ENCODE measurements at regions not wholly inside any gene's neighbourhood (a gene's known extent, or its start where the extent isn't known, plus 50 kb on each side); places are given as distances from the start of the nearest gene placed in this dataset.

DNA sequence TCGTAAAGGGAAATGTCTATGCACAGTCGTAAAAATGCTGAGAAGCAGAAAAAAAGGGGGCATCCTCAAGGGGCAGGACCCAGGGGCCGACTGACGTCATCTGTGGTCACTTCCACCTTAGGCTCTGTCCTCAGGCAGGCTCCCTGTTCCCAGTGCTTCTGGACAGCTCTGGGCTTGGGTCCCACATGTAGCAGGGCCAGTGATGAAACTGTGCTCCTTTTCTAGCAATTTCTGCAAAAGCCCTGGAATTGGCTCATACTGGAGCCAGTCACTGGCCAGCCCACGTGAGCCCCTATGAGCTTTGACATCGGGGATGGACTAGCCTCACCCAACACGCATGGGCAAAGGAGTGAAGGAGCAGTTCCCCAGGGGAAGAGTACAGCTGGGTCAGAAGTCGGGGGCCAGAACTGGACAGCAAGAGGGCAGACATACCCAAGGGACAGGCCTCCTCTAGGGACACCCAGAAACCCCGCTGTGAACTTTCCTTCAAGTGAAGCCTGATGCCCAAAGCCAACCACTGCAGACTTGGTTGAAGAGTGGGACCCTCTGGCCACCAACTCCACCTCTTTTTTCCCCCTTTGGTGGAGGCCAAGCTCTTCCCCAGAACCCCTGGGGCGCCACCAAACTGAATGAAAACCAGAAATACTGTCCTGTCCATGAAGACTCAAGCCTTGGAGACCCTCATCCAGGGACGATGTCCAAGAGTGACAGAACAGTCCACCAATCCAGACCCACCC, 1349.0 kb downstream of the BRD1 start:
- H2BK5ac ChIP-seq (ENCODE audit: low read length), result no peak overlapping the region
- H3K23ac ChIP-seq (ENCODE audit: low read depth, low read length, poor library complexity), result no peak overlapping the region
- H3K4ac ChIP-seq (ENCODE audit: low read length), result no peak overlapping the region
- no peak overlapping the region for H3K4me2 ChIP-seq (ENCODE audit: insufficient read depth, low read length, poor library complexity, severe bottlenecking)
- no peak overlapping the region for H2BK12ac ChIP-seq (ENCODE audit: low read length)
- H3K4me1 ChIP-seq (ENCODE audit: control insufficient read depth in 2 of 2, insufficient read depth in 1 of 2, low read depth in 1 of 2, low read length in 2 of 2), result no peaks in the 10 kb centered on the region
- H3K4me3 ChIP-seq (ENCODE audit: low read length in 2 of 2), result no peak overlapping the region
- H2AK5ac ChIP-seq (ENCODE audit: low read depth, low read length), result no peak overlapping the region
- no peaks in the 10 kb centered on the region for H3K27me3 ChIP-seq (ENCODE audit: control insufficient read depth in 3 of 3, insufficient read depth in 3 of 3, low read depth in 1 of 3, low read length in 3 of 3)
- H3K36me3 ChIP-seq (replicated peaks in 1 of 2; ENCODE audit: control insufficient read depth in 2 of 2, insufficient read depth in 2 of 2, low read length in 2 of 2), result no peaks in the 10 kb centered on the region
- DNase-seq (ENCODE audit: low spot score), result no peak
- H3K79me1 ChIP-seq (ENCODE audit: low read depth, low read length), result no peaks in the 10 kb centered on the region
- no peak overlapping the region for H2BK15ac ChIP-seq (ENCODE audit: low read length)
- H4K91ac ChIP-seq (ENCODE audit: low read depth, low read length, poor library complexity), result peak overlapping the region; percentile 4
- no peak overlapping the region for H3K9ac ChIP-seq (ENCODE audit: low read depth, low read length, poor library complexity)
- no peak overlapping the region for H3K27ac ChIP-seq (replicated peaks; ENCODE audit: low read length)
- no peaks in the 10 kb centered on the region for H3K9me3 ChIP-seq (replicated peaks in 1 of 2; ENCODE audit: control insufficient read depth in 2 of 2, insufficient read depth in 1 of 2, low read depth in 1 of 2, low read length in 2 of 2)
- H2AFZ ChIP-seq (ENCODE audit: low read length), result no peak overlapping the region
- peak overlapping the region; percentile 72 for H3K18ac ChIP-seq (ENCODE audit: low read length)
- H4K8ac ChIP-seq (ENCODE audit: low read depth, low read length), result no peak overlapping the region
- no CpG with 5 or more reads among the region's 11 CpGs for WGBS, 2 donors (ENCODE audit: extremely low coverage in 2 of 2, insufficient read length in 2 of 2, insufficient replicate concordance in 1 of 2)
- no peak overlapping the region for H3K14ac ChIP-seq (ENCODE audit: low read length)
- no peak overlapping the region for H2BK120ac ChIP-seq (ENCODE audit: low read depth, low read length)

DNA sequence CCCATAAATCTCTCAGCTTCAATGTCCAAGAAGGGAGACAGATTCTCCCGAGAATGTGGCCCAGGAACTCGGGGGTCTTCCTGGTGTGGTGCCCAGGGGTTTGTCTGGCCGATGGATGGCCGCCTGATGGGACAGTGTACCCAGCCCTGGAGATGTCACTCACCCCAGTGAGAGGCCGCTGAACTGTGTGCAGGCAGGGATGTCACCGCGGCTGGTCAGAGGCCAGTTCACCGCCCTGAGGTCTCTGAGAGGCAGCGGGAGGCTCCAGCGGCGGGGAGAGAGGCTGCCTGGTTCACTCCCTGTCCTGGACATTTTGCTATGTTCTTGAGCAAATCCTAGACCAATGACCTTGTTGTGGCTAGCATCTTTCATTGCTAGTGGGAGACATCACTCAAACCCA, 1349.5 kb downstream of the BRD1 start:
- Histone ChIP-seq H3K79me1 (ENCODE audit: low read depth, low read length) (no peaks in the 10 kb centered on the region), H3K36me3 (replicated peaks in 1 of 2; ENCODE audit: control insufficient read depth in 2 of 2, insufficient read depth in 2 of 2, low read length in 2 of 2) (no peaks in the 10 kb centered on the region), H3K14ac (ENCODE audit: low read length) (no peak overlapping the region), H3K4me2 (ENCODE audit: insufficient read depth, low read length, poor library complexity, severe bottlenecking) (no peak overlapping the region), H3K4me3 (ENCODE audit: low read length in 2 of 2) (no peak overlapping the region), H4K91ac (ENCODE audit: low read depth, low read length, poor library complexity) (peak overlapping the region; percentile 4), H3K23ac (ENCODE audit: low read depth, low read length, poor library complexity) (no peak overlapping the region), H3K27me3 (ENCODE audit: control insufficient read depth in 3 of 3, insufficient read depth in 3 of 3, low read depth in 1 of 3, low read length in 3 of 3) (no peaks in the 10 kb centered on the region), H3K18ac (ENCODE audit: low read length) (no peak overlapping the region), H3K27ac (replicated peaks; ENCODE audit: low read length) (no peak overlapping the region), H2AK5ac (ENCODE audit: low read depth, low read length) (no peak overlapping the region), H3K4me1 (ENCODE audit: control insufficient read depth in 2 of 2, insufficient read depth in 1 of 2, low read depth in 1 of 2, low read length in 2 of 2) (no peaks in the 10 kb centered on the region), H2AFZ (ENCODE audit: low read length) (no peak overlapping the region), H2BK5ac (ENCODE audit: low read length) (no peak overlapping the region), H2BK12ac (ENCODE audit: low read length) (no peak overlapping the region), H3K9me3 (replicated peaks in 1 of 2; ENCODE audit: control insufficient read depth in 2 of 2, insufficient read depth in 1 of 2, low read depth in 1 of 2, low read length in 2 of 2) (no peaks in the 10 kb centered on the region), H3K9ac (ENCODE audit: low read depth, low read length, poor library complexity) (no peak overlapping the region), H2BK15ac (ENCODE audit: low read length) (no peak overlapping the region), H2BK120ac (ENCODE audit: low read depth, low read length) (no peak overlapping the region), H3K4ac (ENCODE audit: low read length) (no peak overlapping the region), H4K8ac (ENCODE audit: low read depth, low read length) (no peak overlapping the region)
- no peak for DNase-seq (ENCODE audit: low spot score)
- no CpG with 5 or more reads among the region's 11 CpGs for WGBS, 2 donors (ENCODE audit: extremely low coverage in 2 of 2, insufficient read length in 2 of 2, insufficient replicate concordance in 1 of 2)

DNA sequence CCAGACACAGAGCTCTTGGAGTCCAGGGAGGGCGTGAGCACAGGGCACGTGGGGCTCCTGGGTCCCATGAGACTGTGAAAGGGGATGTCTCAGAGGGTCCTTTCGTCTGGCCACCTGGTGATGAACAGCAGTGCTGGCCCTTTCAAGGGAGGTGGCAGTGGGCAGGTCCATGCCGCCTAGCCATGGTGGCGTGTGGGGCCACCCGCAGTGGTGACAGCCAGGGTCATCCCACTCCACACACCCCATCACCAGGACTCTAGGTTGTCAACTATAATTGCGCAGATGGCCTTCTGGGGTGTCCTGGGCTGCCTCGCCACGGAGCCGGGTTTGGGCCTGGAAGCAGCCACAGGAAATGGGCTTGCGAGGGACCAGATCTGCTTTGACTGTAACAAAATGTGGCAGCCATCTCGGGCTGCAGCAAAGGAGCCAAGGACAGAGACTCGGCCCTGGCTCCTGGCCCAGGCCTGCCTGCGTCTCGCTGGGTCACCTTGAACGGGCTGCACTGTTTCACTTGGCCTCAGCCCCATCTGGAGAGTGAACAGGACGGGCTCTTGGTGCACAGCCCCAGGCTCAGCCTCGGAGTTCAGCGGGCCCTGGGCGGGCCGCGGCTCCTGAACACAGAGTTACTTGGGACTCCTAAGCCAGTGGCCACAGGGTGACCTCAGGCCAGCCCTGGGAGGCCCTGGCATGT, 1350.5 kb downstream of the BRD1 start:
- Histone ChIP-seq H3K4ac (ENCODE audit: low read length) (no peak overlapping the region), H2AFZ (ENCODE audit: low read length) (no peak overlapping the region), H3K27me3 (ENCODE audit: control insufficient read depth in 3 of 3, insufficient read depth in 3 of 3, low read depth in 1 of 3, low read length in 3 of 3) (no peaks in the 10 kb centered on the region), H3K36me3 (replicated peaks in 1 of 2; ENCODE audit: control insufficient read depth in 2 of 2, insufficient read depth in 2 of 2, low read length in 2 of 2) (no peaks in the 10 kb centered on the region), H3K9ac (ENCODE audit: low read depth, low read length, poor library complexity) (no peak overlapping the region), H2AK5ac (ENCODE audit: low read depth, low read length) (peak overlapping the region; percentile 53), H4K91ac (ENCODE audit: low read depth, low read length, poor library complexity) (no peak overlapping the region), H2BK120ac (ENCODE audit: low read depth, low read length) (no peak overlapping the region), H2BK15ac (ENCODE audit: low read length) (peak overlapping the region; percentile 25), H3K23ac (ENCODE audit: low read depth, low read length, poor library complexity) (no peak overlapping the region), H3K4me1 (ENCODE audit: control insufficient read depth in 2 of 2, insufficient read depth in 1 of 2, low read depth in 1 of 2, low read length in 2 of 2) (no peaks in the 10 kb centered on the region), H3K4me3 (ENCODE audit: low read length in 2 of 2) (no peak overlapping the region), H3K27ac (replicated peaks; ENCODE audit: low read length) (no peak overlapping the region), H3K4me2 (ENCODE audit: insufficient read depth, low read length, poor library complexity, severe bottlenecking) (no peak overlapping the region), H2BK12ac (ENCODE audit: low read length) (no peak overlapping the region), H4K8ac (ENCODE audit: low read depth, low read length) (no peak overlapping the region), H3K18ac (ENCODE audit: low read length) (peak overlapping the region; percentile 91), H3K9me3 (replicated peaks in 1 of 2; ENCODE audit: control insufficient read depth in 2 of 2, insufficient read depth in 1 of 2, low read depth in 1 of 2, low read length in 2 of 2) (no peaks in the 10 kb centered on the region), H3K14ac (ENCODE audit: low read length) (peak overlapping the region; percentile 65), H2BK5ac (ENCODE audit: low read length) (no peak overlapping the region), H3K79me1 (ENCODE audit: low read depth, low read length) (no peaks in the 10 kb centered on the region)
- no CpG with 5 or more reads among the region's 22 CpGs for WGBS, 2 donors (ENCODE audit: extremely low coverage in 2 of 2, insufficient read length in 2 of 2, insufficient replicate concordance in 1 of 2)
- no peak for DNase-seq (ENCODE audit: low spot score)

DNA sequence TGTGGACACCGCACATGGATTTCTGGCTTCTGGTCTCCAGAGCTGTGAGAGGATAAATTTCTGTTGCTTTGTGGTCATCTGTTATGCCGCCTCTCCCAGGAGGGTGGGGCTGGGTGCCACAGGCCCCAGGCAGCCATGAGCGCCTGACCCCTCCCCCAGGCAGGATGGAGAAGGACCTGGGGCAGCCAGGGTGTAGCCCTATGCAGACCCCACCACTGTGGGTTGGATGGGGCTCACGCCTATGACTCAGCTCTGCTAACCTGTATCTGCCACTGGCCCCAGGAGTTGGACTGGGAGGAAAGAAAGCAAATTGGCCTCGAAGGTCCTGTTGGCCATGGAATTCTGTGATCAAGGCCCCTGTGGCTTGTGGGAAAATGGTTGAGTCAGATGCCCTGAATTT, 1351.1 kb downstream of the BRD1 start:
- no peak overlapping the region for H2AFZ ChIP-seq (ENCODE audit: low read length)
- no peak for DNase-seq (ENCODE audit: low spot score)
- H3K4me1 ChIP-seq (ENCODE audit: control insufficient read depth in 2 of 2, insufficient read depth in 1 of 2, low read depth in 1 of 2, low read length in 2 of 2), result no peaks in the 10 kb centered on the region
- no peaks in the 10 kb centered on the region for H3K27me3 ChIP-seq (ENCODE audit: control insufficient read depth in 3 of 3, insufficient read depth in 3 of 3, low read depth in 1 of 3, low read length in 3 of 3)
- H3K4me2 ChIP-seq (ENCODE audit: insufficient read depth, low read length, poor library complexity, severe bottlenecking), result no peak overlapping the region
- H3K14ac ChIP-seq (ENCODE audit: low read length), result peak overlapping the region; percentile 65
- H3K79me1 ChIP-seq (ENCODE audit: low read depth, low read length), result no peaks in the 10 kb centered on the region
- no peak overlapping the region for H4K91ac ChIP-seq (ENCODE audit: low read depth, low read length, poor library complexity)
- H3K9me3 ChIP-seq (replicated peaks in 1 of 2; ENCODE audit: control insufficient read depth in 2 of 2, insufficient read depth in 1 of 2, low read depth in 1 of 2, low read length in 2 of 2), result no peaks in the 10 kb centered on the region
- no peak overlapping the region for H2BK5ac ChIP-seq (ENCODE audit: low read length)
- no peak overlapping the region for H2BK120ac ChIP-seq (ENCODE audit: low read depth, low read length)
- no peak overlapping the region for H3K18ac ChIP-seq (ENCODE audit: low read length)
- no peak overlapping the region for H3K4ac ChIP-seq (ENCODE audit: low read length)
- H3K27ac ChIP-seq (replicated peaks; ENCODE audit: low read length), result no peak overlapping the region
- no CpG with 5 or more reads among the region's 5 CpGs for WGBS, 2 donors (ENCODE audit: extremely low coverage in 2 of 2, insufficient read length in 2 of 2, insufficient replicate concordance in 1 of 2)
- peak overlapping the region; percentile 72 for H2AK5ac ChIP-seq (ENCODE audit: low read depth, low read length)
- H3K23ac ChIP-seq (ENCODE audit: low read depth, low read length, poor library complexity), result no peak overlapping the region
- peak overlapping the region; percentile 25 for H2BK15ac ChIP-seq (ENCODE audit: low read length)
- H4K8ac ChIP-seq (ENCODE audit: low read depth, low read length), result no peak overlapping the region
- no peak overlapping the region for H3K9ac ChIP-seq (ENCODE audit: low read depth, low read length, poor library complexity)
- H3K4me3 ChIP-seq (ENCODE audit: low read length in 2 of 2), result no peak overlapping the region
- no peak overlapping the region for H2BK12ac ChIP-seq (ENCODE audit: low read length)
- H3K36me3 ChIP-seq (replicated peaks in 1 of 2; ENCODE audit: control insufficient read depth in 2 of 2, insufficient read depth in 2 of 2, low read length in 2 of 2), result no peaks in the 10 kb centered on the region
